Stimulated activated naive B cell treated with anti-CD40 and anti-IgM and Interleukin-4, amounts not matched to agents 10 μg/mL and 1 μg/mL and 100 μg/mL, for 72 hours (primary cell): ENCODE measurements at regions not wholly inside any gene's neighbourhood (a gene's known extent, or its start where the extent isn't known, plus 50 kb on each side); places are given as distances from the start of the nearest gene placed in this dataset.

Experiments used
- ATAC-seq, 2 donors: fragments of 150-1000 bp; cut with Tn5 transposase; replicated peaks; 2 replicates each; pipeline ENCODE4 v1.10.0; 2021; ENCODE audit warnings: moderate library complexity in 1 of 2
- DNase-seq: peaks from one replicate; pipeline ENCODE4 v3.0.0; 2021
- H3K27ac Mint-ChIP-seq: one replicate; pipeline ENCODE4 v1.8.0; 2022; ENCODE audit warnings: mild to moderate bottlenecking, mixed read lengths
- H3K27me3 Mint-ChIP-seq, 2 donors: one replicate each; pipeline ENCODE4 v1.8.0; 2022; ENCODE audit warnings: mixed read lengths in 2 of 2
- H3K36me3 Mint-ChIP-seq, 2 donors: one replicate each; pipeline ENCODE4 v1.8.0; 2022; ENCODE audit warnings: mixed read lengths in 2 of 2, mild to moderate bottlenecking in 1 of 2
- H3K4me1 Mint-ChIP-seq, 2 donors: one replicate each; pipeline ENCODE4 v1.8.0; 2022; ENCODE audit warnings: mixed read lengths in 2 of 2, mild to moderate bottlenecking in 1 of 2
- H3K4me3 Mint-ChIP-seq, 2 donors: one replicate each; pipeline ENCODE4 v1.8.0; 2022; ENCODE audit warnings: mild to moderate bottlenecking in 2 of 2, mixed read lengths in 2 of 2, moderate library complexity in 1 of 2
- H3K9me3 Mint-ChIP-seq, 2 donors: one replicate each; pipeline ENCODE4 v1.8.0; 2022; ENCODE audit warnings: mixed read lengths in 2 of 2, mild to moderate bottlenecking in 1 of 2

DNA sequence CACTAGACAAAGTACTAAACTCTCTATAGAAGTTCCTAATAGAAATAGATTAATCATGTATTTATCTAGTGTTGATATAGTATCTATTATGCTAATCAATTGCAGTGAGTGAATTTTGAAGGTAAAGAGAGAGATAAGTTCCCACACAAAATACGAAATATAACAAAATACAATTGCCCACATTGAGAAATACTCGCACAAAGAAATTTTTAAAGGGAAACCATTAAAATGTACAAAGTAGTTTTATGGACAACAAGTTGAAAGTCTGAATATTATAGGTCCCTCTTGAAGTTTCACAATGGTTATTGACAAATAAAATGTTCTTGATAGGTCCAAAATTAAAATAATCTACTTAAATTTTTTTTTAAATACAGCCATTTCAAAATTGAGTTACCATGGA, 1031.1 kb downstream of the SORCS1 start:
- H3K4me3 Mint-ChIP-seq: no peak overlapping the region
- H3K27me3 Mint-ChIP-seq: no peaks in the 10 kb centered on the region
- no peak for ATAC-seq
- no peaks in the 10 kb centered on the region for H3K4me1 Mint-ChIP-seq
- no peaks in the 10 kb centered on the region for H3K36me3 Mint-ChIP-seq
- no peak for DNase-seq
- no peak overlapping the region for H3K27ac Mint-ChIP-seq
- no peaks in the 10 kb centered on the region for H3K9me3 Mint-ChIP-seq

DNA sequence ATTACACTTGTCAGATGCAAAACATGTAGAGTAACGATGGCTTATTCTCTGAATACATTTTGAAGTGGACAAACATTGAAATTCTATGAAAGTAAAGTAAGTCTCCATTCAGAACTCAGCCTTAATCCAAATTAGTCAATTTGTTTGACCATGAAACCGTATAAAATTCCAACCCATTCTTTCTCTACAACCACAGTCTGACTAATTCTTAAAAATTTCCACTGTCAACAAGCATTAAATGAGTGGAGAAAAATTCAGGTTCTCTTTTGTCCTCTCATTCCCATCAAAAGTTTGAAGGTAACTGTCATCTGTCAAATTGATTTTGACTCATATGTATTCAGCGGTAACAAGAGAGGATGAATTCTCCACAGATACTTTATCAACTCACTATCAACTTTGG, 1031.5 kb downstream of the SORCS1 start:
- no peaks in the 10 kb centered on the region for H3K4me1 Mint-ChIP-seq
- H3K4me3 Mint-ChIP-seq: no peak overlapping the region
- no peak overlapping the region for H3K27ac Mint-ChIP-seq
- no peaks in the 10 kb centered on the region for H3K27me3 Mint-ChIP-seq
- H3K36me3 Mint-ChIP-seq: no peaks in the 10 kb centered on the region
- no peak for DNase-seq
- ATAC-seq: no peak
- H3K9me3 Mint-ChIP-seq: no peaks in the 10 kb centered on the region

- no peaks in the 10 kb centered on the region for H3K27me3 Mint-ChIP-seq
- peaks cover 11 to 33% of the 10 kb centered on the region in 2 donors for H3K9me3 Mint-ChIP-seq
- no peak overlapping the region for H3K4me3 Mint-ChIP-seq
- no peak for DNase-seq
- no peaks in the 10 kb centered on the region for H3K36me3 Mint-ChIP-seq
- ATAC-seq: no peak
- H3K27ac Mint-ChIP-seq: no peak overlapping the region
- no peaks in the 10 kb centered on the region for H3K4me1 Mint-ChIP-seq
Measured at GRCh38 chr10:106114656-106115186, 1049.8 kb downstream of the SORCS1 start.

DNA sequence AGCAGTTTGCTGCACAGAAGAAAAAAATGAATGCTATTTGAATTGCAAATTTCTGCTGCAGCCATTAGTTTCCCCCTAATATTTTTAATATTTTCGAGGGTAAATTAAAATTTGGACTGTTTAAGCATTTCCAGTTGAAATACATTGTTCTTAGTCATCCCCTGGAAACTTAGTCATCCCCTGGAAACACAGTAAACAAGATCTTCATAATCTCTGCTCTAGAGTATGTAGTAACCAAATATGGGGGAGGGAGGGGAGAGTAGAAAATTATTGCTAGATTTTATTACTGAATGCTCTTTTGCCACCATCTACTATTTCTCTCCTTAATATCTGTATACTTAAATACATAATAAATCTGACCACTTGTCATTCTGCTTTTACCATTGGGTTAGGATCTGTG, 1053.3 kb downstream of the SORCS1 start:
- no peak overlapping the region for H3K27ac Mint-ChIP-seq
- no peak for DNase-seq
- H3K4me1 Mint-ChIP-seq: no peaks in the 10 kb centered on the region
- H3K9me3 Mint-ChIP-seq: peaks cover 2 to 8% of the 10 kb centered on the region in 2 donors
- no peaks in the 10 kb centered on the region for H3K36me3 Mint-ChIP-seq
- no peak for ATAC-seq
- H3K27me3 Mint-ChIP-seq: no peaks in the 10 kb centered on the region
- H3K4me3 Mint-ChIP-seq: no peak overlapping the region

DNA sequence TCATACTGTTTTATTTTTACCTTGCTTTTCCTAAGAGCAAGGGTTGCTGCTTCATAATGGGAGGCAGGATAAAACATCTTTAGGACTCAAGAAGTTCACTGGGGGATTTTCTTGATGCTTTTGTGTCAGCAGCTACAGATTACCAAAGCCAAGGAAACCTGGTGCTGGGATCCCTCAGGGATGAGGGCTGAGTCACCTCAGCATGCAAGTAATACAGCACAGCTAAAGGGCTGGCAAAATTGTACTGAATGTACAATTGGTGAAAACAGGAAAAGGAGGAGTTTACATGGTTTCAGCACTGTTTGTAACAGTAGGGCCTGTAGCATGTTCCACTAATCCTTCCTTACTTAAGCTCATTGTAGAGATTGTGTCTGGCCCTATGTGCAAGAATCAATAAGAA, 1056.8 kb downstream of the SORCS1 start:
- Mint-ChIP-seq H3K4me1 (no peaks in the 10 kb centered on the region), H3K4me3 (no peak overlapping the region), H3K36me3 (no peaks in the 10 kb centered on the region), H3K9me3 (peaks cover 2 to 4% of the 10 kb centered on the region in 2 donors), H3K27ac (no peak overlapping the region), H3K27me3 (no peaks in the 10 kb centered on the region)
- no peak for DNase-seq
- no peak for ATAC-seq

DNA sequence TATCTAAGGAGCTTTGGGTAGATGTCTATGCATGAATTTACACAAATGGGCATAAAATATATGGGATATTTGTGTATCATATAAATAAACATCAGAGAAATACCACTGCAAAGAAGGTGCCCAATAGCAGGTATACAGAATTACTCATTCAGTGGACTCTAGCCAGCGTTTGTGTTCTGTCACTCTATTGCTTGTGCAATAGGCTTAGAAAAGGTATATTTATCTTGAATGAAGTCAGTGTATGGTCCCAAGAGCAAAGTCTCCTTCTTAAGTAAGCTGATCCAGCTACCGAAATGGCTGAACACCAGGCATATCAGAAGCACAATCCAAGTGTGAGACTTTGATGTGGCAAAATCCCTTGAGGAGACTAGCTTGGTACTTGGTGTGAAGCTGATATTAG, 1058.4 kb downstream of the SORCS1 start:
- H3K27ac Mint-ChIP-seq: no peak overlapping the region
- no peak overlapping the region for H3K4me3 Mint-ChIP-seq
- peaks cover 3 to 4% of the 10 kb centered on the region in 2 donors for H3K9me3 Mint-ChIP-seq
- H3K36me3 Mint-ChIP-seq: no peaks in the 10 kb centered on the region
- no peaks in the 10 kb centered on the region for H3K4me1 Mint-ChIP-seq
- DNase-seq (no peak), ATAC-seq (no peak)
- H3K27me3 Mint-ChIP-seq: no peaks in the 10 kb centered on the region

DNA sequence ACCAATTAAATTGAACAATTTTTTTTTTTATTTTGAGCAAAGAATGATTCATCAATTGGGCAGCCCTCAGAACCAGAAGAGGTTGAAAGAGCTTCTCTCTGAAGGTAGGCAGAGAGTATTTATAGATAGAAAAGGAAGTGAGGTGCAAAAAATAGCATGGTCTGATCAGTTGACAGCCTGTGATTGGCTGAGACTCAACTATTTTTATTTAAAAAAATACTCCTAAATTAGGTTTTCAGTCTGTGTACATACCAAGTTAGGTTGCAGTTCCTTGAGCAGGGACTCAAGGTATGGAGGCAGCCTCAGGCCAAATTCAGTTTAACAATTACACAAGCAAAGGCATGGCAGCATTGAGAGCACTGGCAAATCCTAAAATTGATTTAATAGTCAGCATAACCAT, 1074.7 kb downstream of the SORCS1 start:
- Mint-ChIP-seq H3K27me3 (no peaks in the 10 kb centered on the region), H3K4me3 (no peak overlapping the region), H3K36me3 (no peaks in the 10 kb centered on the region), H3K9me3 (peaks cover 0 to 4% of the 10 kb centered on the region in 2 donors), H3K27ac (no peak overlapping the region), H3K4me1 (no peaks in the 10 kb centered on the region)
- ATAC-seq (no peak), DNase-seq (no peak)

- no peak for DNase-seq
- Mint-ChIP-seq H3K36me3 (no peaks in the 10 kb centered on the region), H3K4me1 (no peaks in the 10 kb centered on the region), H3K27ac (no peak overlapping the region), H3K9me3 (peaks cover 0 to 4% of the 10 kb centered on the region in 2 donors), H3K27me3 (no peaks in the 10 kb centered on the region), H3K4me3 (no peak overlapping the region)
- ATAC-seq: no peak
Measured at GRCh38 chr10:106086391-106086790, 1078.1 kb downstream of the SORCS1 start.

GRCh38 chr10:106083572-106083971, 1080.9 kb downstream of the SORCS1 start:
- DNase-seq (no peak), ATAC-seq (no peak)
- Mint-ChIP-seq H3K4me3 (no peak overlapping the region), H3K9me3 (peaks cover 0 to 4% of the 10 kb centered on the region in 2 donors), H3K4me1 (no peaks in the 10 kb centered on the region), H3K27ac (no peak overlapping the region), H3K27me3 (no peaks in the 10 kb centered on the region), H3K36me3 (no peaks in the 10 kb centered on the region)

- Mint-ChIP-seq H3K36me3 (no peaks in the 10 kb centered on the region), H3K9me3 (peaks cover under 1 to 6% of the 10 kb centered on the region in 2 donors), H3K27me3 (no peaks in the 10 kb centered on the region), H3K4me3 (no peak overlapping the region), H3K4me1 (no peaks in the 10 kb centered on the region), H3K27ac (no peak overlapping the region)
- ATAC-seq (no peak), DNase-seq (no peak)
Measured at GRCh38 chr10:106082865-106083264, 1081.6 kb downstream of the SORCS1 start.

GRCh38 chr10:106078895-106079576, 1085.5 kb downstream of the SORCS1 start:
- no peaks in the 10 kb centered on the region for H3K36me3 Mint-ChIP-seq
- no peak overlapping the region for H3K4me3 Mint-ChIP-seq
- H3K27me3 Mint-ChIP-seq: no peaks in the 10 kb centered on the region
- no peak overlapping the region for H3K27ac Mint-ChIP-seq
- no peaks in the 10 kb centered on the region for H3K4me1 Mint-ChIP-seq
- DNase-seq (no peak), ATAC-seq (no peak)
- H3K9me3 Mint-ChIP-seq: peaks cover 2 to 3% of the 10 kb centered on the region in 2 donors

DNA sequence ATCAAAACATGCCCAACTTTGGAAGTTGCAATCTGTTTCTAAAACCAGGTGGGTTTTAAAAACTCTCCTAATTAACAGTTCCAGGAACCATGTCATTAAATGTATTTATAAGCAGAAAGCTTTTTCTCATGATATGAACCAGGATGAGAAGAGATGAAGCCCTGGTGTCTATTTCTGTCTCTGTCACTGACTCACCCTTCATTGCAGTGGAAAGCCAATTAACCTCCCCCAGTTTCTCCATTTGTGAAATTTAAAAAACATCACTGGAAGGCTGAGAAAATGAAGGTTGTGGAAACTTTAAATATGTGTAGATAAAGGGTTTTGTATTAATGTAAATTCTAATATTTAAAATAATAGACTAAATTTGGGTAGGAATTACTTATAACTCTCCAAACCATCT, 1088.0 kb downstream of the SORCS1 start:
- Mint-ChIP-seq H3K27me3 (no peaks in the 10 kb centered on the region), H3K36me3 (no peaks in the 10 kb centered on the region), H3K4me1 (no peaks in the 10 kb centered on the region), H3K4me3 (no peak overlapping the region), H3K27ac (no peak overlapping the region), H3K9me3 (peaks cover 4 to 9% of the 10 kb centered on the region in 2 donors)
- ATAC-seq (no peak), DNase-seq (no peak)

- Mint-ChIP-seq H3K27ac (no peak overlapping the region), H3K9me3 (peaks cover 4 to 6% of the 10 kb centered on the region in 2 donors), H3K27me3 (no peaks in the 10 kb centered on the region), H3K4me1 (no peaks in the 10 kb centered on the region), H3K4me3 (no peak overlapping the region), H3K36me3 (no peaks in the 10 kb centered on the region)
- ATAC-seq: no peak
- DNase-seq: no peak
Measured at GRCh38 chr10:106053061-106053460, 1111.4 kb downstream of the SORCS1 start.

GRCh38 chr10:106044503-106044902, 1120.0 kb downstream of the SORCS1 start:
- Mint-ChIP-seq H3K4me3 (no peak overlapping the region), H3K9me3 (peaks cover 0 to 2% of the 10 kb centered on the region in 2 donors), H3K27ac (no peak overlapping the region), H3K27me3 (no peaks in the 10 kb centered on the region), H3K4me1 (no peaks in the 10 kb centered on the region), H3K36me3 (no peaks in the 10 kb centered on the region)
- ATAC-seq (no peak), DNase-seq (no peak)

DNA sequence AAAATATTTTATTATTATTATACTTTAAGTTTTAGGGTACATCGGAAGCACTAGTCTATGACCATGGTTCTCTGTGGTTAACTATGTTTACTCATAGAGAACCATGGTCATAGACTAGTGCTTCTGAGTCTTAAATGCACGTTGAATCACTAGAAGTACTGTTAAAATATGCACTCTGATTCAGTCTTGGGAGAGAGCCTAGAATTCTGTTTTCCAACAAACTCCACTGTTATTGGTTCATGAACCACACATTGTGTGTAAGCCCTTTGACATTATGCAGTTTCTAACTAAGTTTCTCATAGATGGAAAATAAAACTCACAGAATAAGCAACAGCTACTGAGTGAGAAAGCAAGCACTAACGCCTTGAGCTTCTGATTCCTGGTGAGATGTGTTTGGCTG, 1120.6 kb downstream of the SORCS1 start:
- no peaks in the 10 kb centered on the region for H3K4me1 Mint-ChIP-seq
- ATAC-seq (no peak), DNase-seq (no peak)
- no peaks in the 10 kb centered on the region for H3K36me3 Mint-ChIP-seq
- H3K4me3 Mint-ChIP-seq: no peak overlapping the region
- H3K9me3 Mint-ChIP-seq: peaks cover 0 to 2% of the 10 kb centered on the region in 2 donors
- no peak overlapping the region for H3K27ac Mint-ChIP-seq
- no peaks in the 10 kb centered on the region for H3K27me3 Mint-ChIP-seq
